Loucy (cell line): ENCODE measurements at regions not wholly inside any gene's neighbourhood (a gene's known extent, or its start where the extent isn't known, plus 50 kb on each side); places are given as distances from the start of the nearest gene placed in this dataset.

Source experiments
- CTCF ChIP-seq: fragments of 200-600 bp; sonication (generic); conservative IDR thresholded peaks from 2 replicates; pipeline ENCODE4 v1.5.1; 2014; ENCODE audit warnings: mild to moderate bottlenecking, antibody characterized with exemption, low read length
- EZH2phosphoT487 ChIP-seq: fragments of 200-600 bp; IDR thresholded peaks from 2 replicates; pipeline ENCODE4 v1.6.1; 2018; ENCODE audit warnings: antibody characterized with exemption, mild to moderate bottlenecking, moderate library complexity, borderline replicate concordance

GRCh38 chr6:110548110-110548847, 71.9 kb upstream of the SLC22A16 start:
- TF ChIP-seq EZH2phosphoT487 (no peak), CTCF (no peak)
